IPS-NIHi11 (cell line): ENCODE measurements at regions not wholly inside any gene's neighbourhood (a gene's known extent, or its start where the extent isn't known, plus 50 kb on each side); places are given as distances from the start of the nearest gene placed in this dataset.
"Not testable (repeated sequence)": the region's sequence is repeated elsewhere in the genome, so short reads cannot be mapped to it uniquely, and the experiment has no call there.

ENCODE experiments used
- DNase-seq: peaks from one replicate; pipeline ENCODE4 v3.0.0; 2012; ENCODE audit warnings: mixed read lengths, low spot score

GRCh38 chr9:85487872-85488271, 253.9 kb downstream of the AGTPBP1 start:
- DNase-seq, result no peak

DNA sequence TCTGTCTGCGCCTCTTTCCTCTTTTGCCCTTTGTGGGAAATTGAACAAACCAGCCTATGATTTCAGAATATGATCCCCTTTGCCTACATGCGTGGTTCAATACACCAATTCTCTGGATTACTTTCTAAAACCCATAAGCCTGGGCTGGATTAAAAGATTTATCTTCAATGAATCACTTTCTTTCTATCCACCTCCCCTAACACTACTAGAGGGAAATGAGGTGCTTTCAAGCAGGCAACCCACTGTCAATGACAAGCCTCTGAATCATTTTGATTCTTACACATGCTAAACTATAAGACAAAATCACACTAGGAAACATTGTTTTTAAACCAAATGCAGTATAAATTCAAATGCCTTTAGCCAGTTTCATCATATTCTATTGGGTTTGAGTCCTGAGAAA, 257.5 kb downstream of the AGTPBP1 start:
- DNase-seq, result no peak

DNA sequence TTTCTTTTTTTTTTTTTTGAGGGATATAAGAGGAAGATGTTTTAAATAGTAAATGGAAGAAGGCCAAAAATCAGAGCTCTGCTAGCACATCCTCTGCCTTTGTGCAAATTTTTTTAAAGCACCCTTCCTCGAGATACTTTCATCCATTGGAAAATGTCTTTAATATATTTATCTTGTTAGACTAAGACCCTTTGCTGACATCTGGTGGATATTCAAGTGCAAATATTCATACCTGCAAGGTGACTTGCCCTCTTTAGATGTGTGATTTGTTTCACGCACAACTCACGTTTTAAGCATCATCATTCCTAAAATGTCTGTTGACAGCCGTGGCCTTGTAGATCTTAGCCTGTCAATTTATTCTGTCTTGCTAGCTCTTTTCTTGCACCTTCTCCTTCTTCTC, 258.5 kb downstream of the AGTPBP1 start:
- no peak for DNase-seq

- DNase-seq, result no peak
Measured at GRCh38 chr9:85479305-85479704, 262.4 kb downstream of the AGTPBP1 start.

- DNase-seq, result no peak
Measured at GRCh38 chr9:85478847-85479246, 262.9 kb downstream of the AGTPBP1 start.

- not testable (repeated sequence) for DNase-seq
Measured at GRCh38 chr9:85474896-85475295, 266.9 kb downstream of the AGTPBP1 start.

DNA sequence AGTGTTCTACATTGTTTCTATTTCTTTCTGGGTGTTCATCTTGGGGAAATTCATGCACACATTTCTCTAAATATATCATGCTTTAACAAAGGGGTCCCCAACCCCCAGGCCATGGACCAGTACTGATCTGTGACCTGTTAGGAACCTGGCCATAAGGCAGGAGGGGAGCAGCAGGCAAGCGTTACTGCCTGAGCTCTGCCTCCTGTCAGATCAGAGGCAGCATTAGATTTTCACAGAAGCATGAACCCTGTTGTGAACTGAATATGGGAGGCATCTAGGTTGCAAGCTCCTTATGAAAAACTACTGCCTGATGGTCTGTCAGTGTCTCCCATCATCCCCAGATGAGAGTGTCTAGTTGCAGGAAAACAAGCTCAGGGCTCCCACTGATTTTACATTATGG, 270.0 kb downstream of the AGTPBP1 start:
- DNase-seq, result no peak

DNA sequence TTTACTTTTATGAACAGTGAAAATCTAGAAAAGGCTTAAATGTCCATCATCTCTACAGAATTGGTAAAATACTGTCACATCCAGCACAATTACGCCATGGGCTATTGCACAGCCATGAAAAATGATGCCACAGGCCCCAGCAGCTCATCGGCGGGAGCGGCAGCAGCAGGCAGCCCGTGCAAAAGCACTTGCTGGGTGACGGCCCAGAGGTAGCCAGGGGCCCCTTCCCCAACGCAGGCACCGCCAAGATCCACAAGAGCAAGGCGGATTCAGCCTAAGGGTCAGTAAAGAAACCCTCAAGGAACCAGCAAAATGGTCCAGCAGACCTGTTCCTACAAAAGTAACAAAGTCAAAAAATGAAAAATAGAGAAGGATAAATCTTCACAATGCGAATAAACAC, 272.7 kb downstream of the AGTPBP1 start:
- DNase-seq, result no peak

GRCh38 chr9:85466834-85467233, 274.9 kb downstream of the AGTPBP1 start:
- DNase-seq, result no peak

DNA sequence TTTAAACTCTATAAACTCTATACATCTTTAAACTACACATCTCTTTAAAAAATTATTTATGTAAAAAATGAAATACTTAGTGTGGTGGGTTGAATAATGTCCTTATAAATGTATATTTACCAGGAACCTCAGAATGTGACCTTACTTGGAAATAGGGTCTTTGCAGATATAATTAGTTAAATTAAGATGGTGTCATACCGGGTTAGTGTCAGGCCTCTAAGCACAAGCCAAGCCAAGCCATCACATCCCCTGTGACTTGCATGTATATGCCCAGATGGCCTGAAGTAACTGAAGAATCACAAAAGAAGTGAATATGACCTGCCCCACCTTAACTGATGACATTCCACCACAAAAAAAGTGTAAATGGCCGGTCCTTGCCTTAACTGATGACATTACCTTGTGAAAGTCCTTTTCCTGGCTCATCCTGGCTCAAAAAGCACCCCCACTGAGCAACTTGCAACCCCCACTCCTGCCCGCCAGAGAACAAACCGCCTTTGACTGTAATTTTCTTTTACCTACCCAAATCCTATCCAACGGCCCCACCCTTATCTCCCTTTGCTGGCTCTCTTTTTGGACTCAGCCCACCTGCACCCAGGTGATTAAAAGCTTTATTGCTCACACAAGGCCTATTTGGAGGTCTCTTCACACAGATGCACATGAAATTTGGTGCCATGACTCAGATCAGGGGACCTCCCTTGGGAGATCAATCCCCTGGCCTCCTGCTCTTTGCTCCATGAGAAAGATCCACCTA, 283.5 kb downstream of the AGTPBP1 start:
- not testable (repeated sequence) for DNase-seq

DNA sequence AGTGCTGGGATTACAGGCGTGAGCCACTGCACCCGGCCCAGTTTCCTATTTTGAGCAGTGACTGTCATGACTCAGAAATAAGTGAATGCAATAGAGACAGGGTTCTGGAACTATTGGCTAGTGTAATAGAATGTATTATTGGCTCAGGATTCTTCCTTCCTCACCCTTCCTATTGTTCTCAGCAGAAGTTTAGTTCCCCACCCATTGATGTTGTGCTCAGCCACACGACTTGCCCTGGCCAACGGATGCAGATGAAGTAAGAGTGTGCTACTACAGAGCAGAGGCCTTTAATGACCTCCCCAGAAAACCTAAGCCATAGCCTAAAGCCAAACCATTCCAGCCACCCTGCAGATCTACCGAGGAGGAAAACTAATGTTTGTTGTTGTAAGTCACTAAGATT, 287.9 kb downstream of the AGTPBP1 start:
- no peak for DNase-seq

DNA sequence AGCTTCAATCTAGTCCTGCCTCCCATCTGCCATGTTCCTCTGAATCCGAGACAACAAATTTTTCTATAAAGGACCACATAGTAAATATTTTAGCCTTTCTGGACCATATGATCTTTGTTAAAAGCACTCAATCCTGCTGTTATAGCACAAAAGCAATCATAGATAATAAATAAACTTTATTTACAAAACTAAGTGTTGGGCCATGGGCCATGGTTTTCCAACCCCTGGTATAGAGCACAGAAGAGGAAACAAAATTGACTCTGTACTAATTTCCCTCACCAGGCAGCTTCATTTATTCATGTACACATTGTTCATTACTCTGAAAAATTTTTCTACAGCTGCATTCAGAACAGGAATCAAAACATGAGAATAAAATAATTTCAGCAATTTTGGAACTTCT, 288.9 kb downstream of the AGTPBP1 start:
- DNase-seq, result no peak

- DNase-seq, result no peak
Measured at GRCh38 chr9:85451680-85452079, 290.1 kb downstream of the AGTPBP1 start.

GRCh38 chr9:85445887-85446286, 295.9 kb downstream of the AGTPBP1 start:
- DNase-seq, result no peak

GRCh38 chr9:85444243-85444642, 297.5 kb downstream of the AGTPBP1 start:
- DNase-seq, result no peak

DNA sequence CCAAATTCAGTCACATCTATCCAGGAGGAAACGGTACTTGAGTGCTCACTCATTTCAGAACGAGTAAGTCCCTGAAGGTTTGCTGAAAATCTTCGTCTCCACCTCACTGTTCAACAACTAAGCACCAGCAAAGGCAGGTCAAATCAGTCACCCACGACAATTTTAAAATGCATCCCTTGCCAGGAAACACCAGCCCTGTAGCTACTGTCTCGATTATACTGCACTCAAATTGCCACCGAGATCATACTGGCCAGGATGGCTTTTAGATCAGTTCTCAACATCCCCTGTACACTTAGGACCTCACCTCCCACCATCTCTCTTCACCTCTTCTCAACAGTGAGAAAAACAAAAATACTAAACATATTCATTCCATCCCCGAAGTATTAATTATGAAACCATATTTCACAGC, 298.6 kb downstream of the AGTPBP1 start:
- no peak for DNase-seq

DNA sequence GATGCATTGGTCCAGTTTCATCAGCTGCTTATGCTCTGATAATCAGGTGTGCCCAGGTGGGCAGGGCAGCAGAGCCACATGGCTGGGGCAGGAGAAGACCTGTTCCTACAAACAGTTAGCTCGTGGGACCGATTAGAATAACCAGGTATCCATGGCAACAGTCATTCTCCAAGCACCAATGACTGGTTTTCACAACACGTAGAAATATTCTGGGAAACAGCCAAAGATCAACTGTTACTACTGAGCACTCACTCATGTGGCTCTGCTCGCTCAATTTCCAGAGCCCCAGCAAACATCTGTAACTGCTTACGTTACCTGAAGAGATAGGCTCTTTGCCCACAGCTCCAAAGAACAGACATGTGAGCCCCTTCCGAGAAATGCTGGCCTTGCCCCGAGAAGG, 302.0 kb downstream of the AGTPBP1 start:
- no peak for DNase-seq

DNA sequence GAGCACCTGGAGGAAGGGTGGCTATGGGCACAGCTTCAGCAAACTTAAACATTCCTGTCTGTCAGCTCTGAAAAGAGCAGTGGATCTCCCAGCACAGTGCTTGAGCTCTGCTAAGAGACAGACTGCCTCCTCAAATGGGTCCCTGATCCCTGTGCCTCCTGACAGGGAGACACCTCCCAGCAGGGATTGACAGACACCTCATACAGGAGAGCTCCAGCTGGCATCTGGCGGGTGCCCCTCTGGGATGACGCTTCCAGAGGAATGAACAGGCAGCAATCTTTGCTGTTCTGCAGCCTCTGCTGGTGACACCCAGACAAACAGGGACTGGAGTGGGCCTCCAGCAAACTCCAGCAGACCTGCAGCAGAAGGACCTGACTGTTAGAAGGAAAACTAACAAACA, 307.8 kb downstream of the AGTPBP1 start:
- not testable (repeated sequence) for DNase-seq

- not testable (repeated sequence) for DNase-seq
Measured at GRCh38 chr9:85433551-85433950, 308.2 kb downstream of the AGTPBP1 start.

DNA sequence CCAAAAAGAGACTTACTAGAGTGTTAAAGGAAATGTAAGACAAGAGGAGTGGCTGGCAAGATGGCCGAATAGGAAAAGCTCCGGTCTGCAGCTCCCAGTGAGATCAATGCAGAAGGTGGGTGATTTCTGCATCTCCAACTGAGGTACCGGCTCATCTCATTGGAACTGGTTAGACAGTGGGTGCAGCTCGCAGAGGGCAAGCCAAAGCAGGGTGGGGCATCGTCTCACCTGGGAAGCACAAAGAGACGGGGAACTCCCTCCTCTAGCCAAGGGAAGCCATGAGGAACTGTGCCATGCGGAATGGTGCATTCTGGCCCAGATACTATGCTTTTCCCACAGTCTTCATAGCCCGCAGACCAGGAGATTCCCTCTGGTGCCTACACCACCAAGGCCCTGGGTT, 308.7 kb downstream of the AGTPBP1 start:
- no peak for DNase-seq

GRCh38 chr9:85432599-85432998, 309.2 kb downstream of the AGTPBP1 start:
- no peak for DNase-seq

GRCh38 chr9:85431339-85432102, 310.2 kb downstream of the AGTPBP1 start:
- no peak for DNase-seq

- DNase-seq, result no peak
Measured at GRCh38 chr9:85430659-85431338, 311.0 kb downstream of the AGTPBP1 start.
